ENCODE measurements at regions not wholly inside any gene's neighbourhood (a gene's known extent, or its start where the extent isn't known, plus 50 kb on each side); places are given as distances from the start of the nearest gene placed in this dataset.

GRCh38 chrX:148380650-148381561 is 119.5 kb upstream of the AFF2 start:
- no peak for TF ChIP-seq EZH2 (IDR thresholded peaks at IDR 0.05; ENCODE audit: insufficient read depth, low read length)
- no peak for TF ChIP-seq CTCF (IDR thresholded peaks at IDR 0.05; ENCODE audit: insufficient read depth, low read depth, low read length)
